ENCODE measurements at regions not wholly inside any gene's neighbourhood (a gene's known extent, or its start where the extent isn't known, plus 50 kb on each side); places are given as distances from the start of the nearest gene placed in this dataset.

GRCh38 chr21:25506887-25507286, 100.4 kb downstream of the MRPL39 start:
- TF ChIP-seq POLR2A (IDR thresholded peaks at IDR 0.05; ENCODE audit: low read depth, low read length) (no peak), PAX5 (IDR thresholded peaks at IDR 0.05; ENCODE audit: insufficient read depth, low read length, severe bottlenecking) (no peak), SPI1 (IDR thresholded peaks at IDR 0.05; ENCODE audit: low read depth, low read length) (no peak), POLR2AphosphoS5 (IDR thresholded peaks at IDR 0.05; ENCODE audit: low read depth, low read length) (no peak)
